ENCODE measurements at regions not wholly inside any gene's neighbourhood (a gene's known extent, or its start where the extent isn't known, plus 50 kb on each side); places are given as distances from the start of the nearest gene placed in this dataset.

- H3K4me3 ChIP-seq (ENCODE audit: low read depth, low read length): no peak overlapping the region
- H3K27me3 ChIP-seq (ENCODE audit: insufficient read depth, low read length): peaks cover 5% of the 10 kb centered on the region; the same call in 1 of the 2 replicates
- H2AFZ ChIP-seq (ENCODE audit: low read length, unreplicated experiment): no peak overlapping the region
- H3K27ac ChIP-seq (ENCODE audit: low read depth, low read length): no peak overlapping the region
- no peaks in the 10 kb centered on the region for H3K79me2 ChIP-seq (ENCODE audit: control insufficient read depth, insufficient read depth, low read length, unreplicated experiment)
- H3K4me1 ChIP-seq (ENCODE audit: control insufficient read depth, insufficient read depth, low read length, unreplicated experiment): no peaks in the 10 kb centered on the region
- H3K36me3 ChIP-seq (ENCODE audit: insufficient read depth, low read length): no peaks in the 10 kb centered on the region
These were observed 139.2 kb upstream of the EOMES start for GRCh38 chr3:27861046-27862036.

GRCh38 chr3:27865731-27866130 lies 143.6 kb upstream of the EOMES start:
- Histone ChIP-seq H3K27ac (ENCODE audit: low read depth, low read length) (no peak overlapping the region), H3K4me3 (ENCODE audit: low read depth, low read length) (no peak overlapping the region), H3K4me1 (ENCODE audit: control insufficient read depth, insufficient read depth, low read length, unreplicated experiment) (no peaks in the 10 kb centered on the region), H3K27me3 (ENCODE audit: insufficient read depth, low read length) (peaks cover 5% of the 10 kb centered on the region; the same call in 1 of the 2 replicates), H3K36me3 (ENCODE audit: insufficient read depth, low read length) (no peaks in the 10 kb centered on the region; the same call in 1 of the 2 replicates), H2AFZ (ENCODE audit: low read length, unreplicated experiment) (no peak overlapping the region), H3K79me2 (ENCODE audit: control insufficient read depth, insufficient read depth, low read length, unreplicated experiment) (no peaks in the 10 kb centered on the region)

DNA sequence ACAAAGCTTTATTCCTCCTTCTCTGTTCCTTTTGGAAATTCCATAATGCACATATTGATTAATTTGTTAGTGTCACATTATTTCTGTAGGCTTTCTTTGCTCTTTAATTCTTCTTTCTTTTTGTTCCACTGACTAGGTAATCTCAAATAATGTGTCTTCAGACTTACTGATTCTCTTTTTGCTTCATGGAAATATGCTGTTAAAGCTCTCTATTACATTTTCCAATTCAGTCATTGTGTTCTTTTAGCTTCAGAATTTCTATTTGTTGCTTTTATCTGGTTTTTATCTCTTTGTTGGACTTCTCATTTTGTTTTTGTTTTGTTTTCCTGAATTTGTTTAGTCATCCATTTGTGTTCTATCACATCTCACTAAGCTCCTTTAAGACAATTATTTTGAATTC lies 147.0 kb upstream of the EOMES start:
- H2AFZ ChIP-seq (ENCODE audit: low read length, unreplicated experiment): no peak overlapping the region

DNA sequence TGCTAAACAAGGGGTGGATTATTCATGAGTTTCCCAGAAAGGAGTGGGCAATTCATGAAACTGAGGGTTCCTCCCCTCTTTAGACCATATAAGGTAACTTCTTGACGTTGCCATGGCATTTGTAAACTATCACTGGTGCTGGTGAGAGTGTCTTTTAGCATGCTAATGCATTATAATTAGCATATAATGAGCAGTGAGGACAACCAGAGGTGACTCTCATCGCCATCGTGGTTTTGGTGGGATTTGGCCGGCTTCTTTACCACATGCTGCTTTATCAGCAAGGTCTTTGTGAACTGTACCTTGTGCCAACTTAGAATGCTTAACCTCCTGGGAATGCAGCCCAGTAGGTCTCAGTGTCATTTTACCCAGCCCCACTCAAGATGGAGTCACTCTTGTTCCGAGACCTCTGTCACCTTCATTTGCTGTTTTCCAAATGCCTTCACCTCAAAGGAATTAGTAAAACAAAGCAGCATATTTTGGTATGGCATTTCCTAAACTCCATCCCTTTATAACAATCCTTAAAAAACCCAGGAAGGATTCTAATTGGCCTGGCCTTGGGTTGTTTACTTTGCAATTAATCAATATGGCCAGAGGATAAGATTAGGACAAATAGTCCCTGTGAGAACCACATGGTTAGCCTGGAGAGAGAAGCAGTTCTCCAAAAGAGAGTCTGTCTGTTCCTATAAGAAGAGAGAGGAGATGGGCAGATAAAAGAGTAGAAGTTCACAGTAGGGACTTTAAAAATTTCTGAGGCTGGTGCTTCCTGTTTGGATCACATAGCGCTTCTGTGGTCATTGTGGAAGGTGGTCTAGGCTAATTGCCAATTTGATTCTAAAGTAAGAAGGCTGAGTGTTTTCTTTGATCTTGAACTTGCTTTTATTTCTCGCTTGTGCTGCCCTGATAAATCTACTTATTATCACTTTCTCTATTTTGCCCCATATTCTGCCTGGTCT lies 155.2 kb upstream of the EOMES start:
- H3K4me3 ChIP-seq (ENCODE audit: low read depth, low read length): no peak overlapping the region

More for the DNA sequence above, 147.0 kb upstream of the EOMES start:
- no peaks in the 10 kb centered on the region for H3K79me2 ChIP-seq (ENCODE audit: control insufficient read depth, insufficient read depth, low read length, unreplicated experiment)
- H3K36me3 ChIP-seq (ENCODE audit: insufficient read depth, low read length): no peaks in the 10 kb centered on the region; the same call in 1 of the 2 replicates
- no peaks in the 10 kb centered on the region for H3K4me1 ChIP-seq (ENCODE audit: control insufficient read depth, insufficient read depth, low read length, unreplicated experiment)
- no peak overlapping the region for H3K4me3 ChIP-seq (ENCODE audit: low read depth, low read length)
- H3K27ac ChIP-seq (ENCODE audit: low read depth, low read length): no peak overlapping the region
- H3K27me3 ChIP-seq (ENCODE audit: insufficient read depth, low read length): peaks cover 5% of the 10 kb centered on the region; the same call in 1 of the 2 replicates

DNA sequence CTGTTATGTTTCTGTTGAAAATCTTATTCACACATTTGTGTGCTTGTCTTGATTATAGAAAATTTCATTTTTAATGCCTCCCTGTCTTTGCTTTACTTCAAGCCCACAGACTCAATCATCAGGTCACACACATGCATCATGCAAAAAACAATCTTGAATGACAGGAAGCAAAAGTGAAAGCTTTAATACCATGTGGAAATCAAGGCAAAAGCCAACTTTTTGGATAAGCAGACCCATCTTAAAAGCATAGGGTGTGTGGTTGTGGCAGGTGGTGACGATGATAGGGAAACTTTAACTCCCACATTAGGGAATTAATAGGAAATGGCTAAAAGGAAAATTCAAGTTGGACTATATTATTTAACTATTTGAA lies 155.9 kb upstream of the EOMES start:
- Histone ChIP-seq H3K27ac (ENCODE audit: low read depth, low read length) (no peak overlapping the region), H3K79me2 (ENCODE audit: control insufficient read depth, insufficient read depth, low read length, unreplicated experiment) (no peaks in the 10 kb centered on the region), H3K27me3 (ENCODE audit: insufficient read depth, low read length) (no peaks in the 10 kb centered on the region), H2AFZ (ENCODE audit: low read length, unreplicated experiment) (no peak overlapping the region), H3K4me3 (ENCODE audit: low read depth, low read length) (no peak overlapping the region), H3K4me1 (ENCODE audit: control insufficient read depth, insufficient read depth, low read length, unreplicated experiment) (no peaks in the 10 kb centered on the region), H3K36me3 (ENCODE audit: insufficient read depth, low read length) (no peaks in the 10 kb centered on the region)

More for the DNA sequence above, 155.2 kb upstream of the EOMES start:
- H3K27ac ChIP-seq (ENCODE audit: low read depth, low read length): no peak overlapping the region
- no peaks in the 10 kb centered on the region for H3K79me2 ChIP-seq (ENCODE audit: control insufficient read depth, insufficient read depth, low read length, unreplicated experiment)
- no peak overlapping the region for H2AFZ ChIP-seq (ENCODE audit: low read length, unreplicated experiment)
- H3K36me3 ChIP-seq (ENCODE audit: insufficient read depth, low read length): no peaks in the 10 kb centered on the region
- H3K4me1 ChIP-seq (ENCODE audit: control insufficient read depth, insufficient read depth, low read length, unreplicated experiment): no peaks in the 10 kb centered on the region
- no peaks in the 10 kb centered on the region for H3K27me3 ChIP-seq (ENCODE audit: insufficient read depth, low read length)

DNA sequence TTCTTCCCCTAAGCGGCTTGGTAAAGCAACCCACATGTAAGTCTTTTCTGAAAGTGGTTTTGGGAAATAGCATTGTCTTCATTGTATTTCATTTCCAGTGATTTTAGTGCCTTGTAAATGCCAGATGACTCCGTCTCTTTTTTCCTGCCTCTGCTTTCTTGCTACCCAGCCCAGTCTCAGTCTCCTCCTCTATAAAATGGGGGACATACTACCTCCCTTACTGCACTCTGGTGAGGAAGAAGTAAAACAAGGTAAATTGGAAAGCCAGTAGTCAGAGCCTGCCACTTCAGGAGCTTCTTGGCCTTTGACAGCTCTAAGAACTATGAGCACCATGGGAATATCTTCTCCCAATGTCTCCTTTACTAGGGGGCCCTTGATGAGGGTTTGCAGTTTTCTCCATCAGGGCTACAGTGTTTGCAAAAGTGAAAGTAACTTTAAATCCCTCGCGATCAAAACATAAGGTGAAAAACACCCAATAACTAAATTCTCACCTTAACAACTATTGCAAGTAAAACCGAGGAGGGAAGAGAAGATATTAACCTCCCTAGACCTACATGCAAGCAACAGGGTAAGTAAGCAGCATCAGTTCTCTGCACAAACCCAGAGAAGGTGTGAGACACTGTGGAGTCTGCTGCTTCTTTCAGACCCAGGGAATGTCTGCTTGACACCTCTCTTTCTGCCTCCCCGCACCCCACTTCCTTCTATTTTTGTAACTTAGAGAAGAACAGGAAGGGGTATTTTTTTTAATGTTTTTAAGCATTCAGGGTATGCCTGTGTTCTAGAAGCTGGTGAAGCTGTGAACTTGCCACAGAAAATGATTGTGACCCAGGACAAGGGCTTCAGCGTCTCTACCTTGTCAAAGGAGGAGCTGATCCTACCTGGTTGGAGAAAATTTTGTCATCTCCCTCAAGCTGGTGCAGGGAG lies 159.1 kb upstream of the EOMES start:
- H2AFZ ChIP-seq (ENCODE audit: low read length, unreplicated experiment): no peak overlapping the region
- H3K79me2 ChIP-seq (ENCODE audit: control insufficient read depth, insufficient read depth, low read length, unreplicated experiment): no peaks in the 10 kb centered on the region
- H3K36me3 ChIP-seq (ENCODE audit: insufficient read depth, low read length): no peaks in the 10 kb centered on the region
- no peaks in the 10 kb centered on the region for H3K4me1 ChIP-seq (ENCODE audit: control insufficient read depth, insufficient read depth, low read length, unreplicated experiment)
- H3K27me3 ChIP-seq (ENCODE audit: insufficient read depth, low read length): peaks cover 7% of the 10 kb centered on the region; the same call in 1 of the 2 replicates
- H3K4me3 ChIP-seq (ENCODE audit: low read depth, low read length): no peak overlapping the region
- H3K27ac ChIP-seq (ENCODE audit: low read depth, low read length): no peak overlapping the region

DNA sequence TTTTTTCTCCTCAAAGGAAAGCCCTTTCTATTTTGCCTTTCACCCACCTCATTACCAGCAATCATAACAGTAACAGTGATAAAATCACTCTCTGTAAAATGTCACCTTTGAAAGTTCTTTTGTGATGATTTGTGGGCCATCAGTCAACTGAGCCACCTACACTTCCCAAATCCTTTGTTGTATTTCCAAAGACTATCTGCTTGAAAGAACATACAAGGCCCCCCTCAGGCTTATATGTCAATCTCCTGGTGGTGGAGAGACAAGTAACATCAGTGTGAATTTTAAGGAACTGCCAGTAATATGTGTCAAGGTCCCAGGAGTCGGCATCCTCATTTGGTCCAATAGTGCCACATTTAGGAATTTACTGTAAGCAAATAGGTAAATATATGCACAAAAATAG lies 161.1 kb upstream of the EOMES start:
- H3K27ac ChIP-seq (ENCODE audit: low read depth, low read length): no peak overlapping the region
- no peaks in the 10 kb centered on the region for H3K4me1 ChIP-seq (ENCODE audit: control insufficient read depth, insufficient read depth, low read length, unreplicated experiment)
- H2AFZ ChIP-seq (ENCODE audit: low read length, unreplicated experiment): no peak overlapping the region
- no peaks in the 10 kb centered on the region for H3K36me3 ChIP-seq (ENCODE audit: insufficient read depth, low read length)
- no peaks in the 10 kb centered on the region for H3K79me2 ChIP-seq (ENCODE audit: control insufficient read depth, insufficient read depth, low read length, unreplicated experiment)
- H3K4me3 ChIP-seq (ENCODE audit: low read depth, low read length): no peak overlapping the region
- peaks cover 14% of the 10 kb centered on the region; the same call in 1 of the 2 replicates for H3K27me3 ChIP-seq (ENCODE audit: insufficient read depth, low read length)

- H3K79me2 ChIP-seq (ENCODE audit: control insufficient read depth, insufficient read depth, low read length, unreplicated experiment): no peaks in the 10 kb centered on the region
- H3K4me3 ChIP-seq (ENCODE audit: low read depth, low read length): no peak overlapping the region
- peaks cover 26% of the 10 kb centered on the region for H3K27me3 ChIP-seq (ENCODE audit: insufficient read depth, low read length)
- no peaks in the 10 kb centered on the region for H3K36me3 ChIP-seq (ENCODE audit: insufficient read depth, low read length)
- no peak overlapping the region for H2AFZ ChIP-seq (ENCODE audit: low read length, unreplicated experiment)
- no peaks in the 10 kb centered on the region for H3K4me1 ChIP-seq (ENCODE audit: control insufficient read depth, insufficient read depth, low read length, unreplicated experiment)
- no peak overlapping the region for H3K27ac ChIP-seq (ENCODE audit: low read depth, low read length)
These were observed 163.5 kb upstream of the EOMES start for GRCh38 chr3:27885641-27886040.

- Histone ChIP-seq H3K4me1 (ENCODE audit: control insufficient read depth, insufficient read depth, low read length, unreplicated experiment) (no peaks in the 10 kb centered on the region), H3K36me3 (ENCODE audit: insufficient read depth, low read length) (no peaks in the 10 kb centered on the region), H3K27ac (ENCODE audit: low read depth, low read length) (no peak overlapping the region), H2AFZ (ENCODE audit: low read length, unreplicated experiment) (no peak overlapping the region), H3K79me2 (ENCODE audit: control insufficient read depth, insufficient read depth, low read length, unreplicated experiment) (no peaks in the 10 kb centered on the region), H3K4me3 (ENCODE audit: low read depth, low read length) (no peak overlapping the region), H3K27me3 (ENCODE audit: insufficient read depth, low read length) (peaks cover 38% of the 10 kb centered on the region)
These were observed 166.4 kb upstream of the EOMES start for GRCh38 chr3:27888562-27888961.

- H3K27ac ChIP-seq (ENCODE audit: low read depth, low read length): no peak overlapping the region
- no peaks in the 10 kb centered on the region for H3K4me1 ChIP-seq (ENCODE audit: control insufficient read depth, insufficient read depth, low read length, unreplicated experiment)
- no peak overlapping the region for H2AFZ ChIP-seq (ENCODE audit: low read length, unreplicated experiment)
- no peaks in the 10 kb centered on the region for H3K79me2 ChIP-seq (ENCODE audit: control insufficient read depth, insufficient read depth, low read length, unreplicated experiment)
- H3K27me3 ChIP-seq (ENCODE audit: insufficient read depth, low read length): peaks cover 35% of the 10 kb centered on the region
- H3K4me3 ChIP-seq (ENCODE audit: low read depth, low read length): no peak overlapping the region
- H3K36me3 ChIP-seq (ENCODE audit: insufficient read depth, low read length): no peaks in the 10 kb centered on the region
These were observed 167.6 kb upstream of the EOMES start for GRCh38 chr3:27889745-27890144.
